ENCODE measurements at regions not wholly inside any gene's neighbourhood (a gene's known extent, or its start where the extent isn't known, plus 50 kb on each side); places are given as distances from the start of the nearest gene placed in this dataset.

DNA sequence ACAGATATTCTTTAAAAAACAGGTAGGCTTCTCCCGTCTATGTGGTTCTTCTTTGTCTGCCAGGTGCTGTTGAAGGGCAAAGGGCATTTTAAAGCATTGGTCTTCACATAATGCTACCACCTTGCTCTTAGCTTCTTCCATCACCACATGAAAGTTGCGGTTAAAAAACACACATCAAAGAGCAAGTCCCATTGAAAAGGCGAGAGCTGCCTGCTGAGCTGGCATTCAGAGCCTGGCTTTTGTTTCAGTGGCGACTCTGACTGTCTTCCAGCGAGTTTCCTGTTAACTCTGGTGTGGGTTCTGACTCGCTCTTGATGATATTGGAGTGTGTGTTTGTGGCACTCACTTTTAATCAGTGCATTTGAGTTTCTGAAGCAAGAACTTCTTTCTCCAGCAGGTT, 624.9 kb upstream of the FANCL start:
- whole genome bisulfite sequencing, 2 experiments (ENCODE audit: extremely low coverage in 1 of 2, insufficient coverage in 1 of 2, insufficient read length in 1 of 2, insufficient replicate concordance in 2 of 2, low coverage in 1 of 2, low lambda C conversion rate in 2 of 2, missing lambda C conversion rate in 1 of 2) = 4% methylated on average over 6 of the region's 6 CpGs; no CpG with 5 or more reads in 1 of the 2 experiments
- no peak overlapping the region for H2BK5ac ChIP-seq (ENCODE audit: low read depth, low read length)
- peaks cover 0 to 7% (median 0%) of the 10 kb centered on the region in 4 experiments; a peak in 2 of 7 replicates for H3K27me3 ChIP-seq (replicated peaks in 1 of 4; ENCODE audit: control insufficient read depth in 3 of 4, extremely low read depth in 1 of 4, insufficient read depth in 3 of 4, low read length in 3 of 4)
- POLR2A ChIA-PET (ENCODE audit: partially characterized antibody) = interaction anchor here (0.7 kb wide), 1 partner anchor 177 kb away, joined by 3 read pairs; no protein-coding TSS in a partner anchor
- no peak overlapping the region for H2BK20ac ChIP-seq (ENCODE audit: low read length)
- no peak overlapping the region for H2BK15ac ChIP-seq (ENCODE audit: low read length)
- no peak overlapping the region for H2BK120ac ChIP-seq (replicated peaks; ENCODE audit: low read depth, low read length)
- no peak overlapping the region for H3K4ac ChIP-seq (replicated peaks; ENCODE audit: insufficient read length, low read depth, low read length)
- H3K23me2 ChIP-seq (ENCODE audit: low read depth, low read length) = no peaks in the 10 kb centered on the region
- no peaks in the 10 kb centered on the region for H4K20me1 ChIP-seq (replicated peaks in 1 of 2; ENCODE audit: control insufficient read depth in 1 of 2, insufficient read depth in 2 of 2, low read length in 2 of 2)
- no peak overlapping the region for H2AFZ ChIP-seq (ENCODE audit: low read length)
- no peak overlapping the region for H2AK5ac ChIP-seq (ENCODE audit: low read depth, low read length)
- no peak overlapping the region for H2BK12ac ChIP-seq (ENCODE audit: low read depth, low read length)
- H3K14ac ChIP-seq (ENCODE audit: insufficient read length) = no peak overlapping the region
- H3K27ac ChIP-seq (ENCODE audit: low read depth, low read length) = no peak overlapping the region
- peak; percentile 52 to 66 for DNase-seq (ENCODE audit: low read depth in 1 of 2, low spot score in 2 of 2)
- no peaks in the 10 kb centered on the region for H3K9me3 ChIP-seq (ENCODE audit: insufficient read depth in 2 of 2, low read depth in 1 of 2, low read length in 1 of 2)
- H4K8ac ChIP-seq (ENCODE audit: extremely low read depth, insufficient read depth, low read length) = no peak overlapping the region
- H3K79me1 ChIP-seq (ENCODE audit: low read depth, low read length) = no peaks in the 10 kb centered on the region
- FAIRE-seq = peak; percentile 99
- peaks cover 2 to 13% (median 7%) of the 10 kb centered on the region in 4 experiments; a peak in 4 of 7 replicates for H3K4me1 ChIP-seq (replicated peaks in 1 of 4; ENCODE audit: control insufficient read depth in 3 of 4, insufficient read depth in 4 of 4, low read length in 3 of 4)
- H3K4me2 ChIP-seq (ENCODE audit: insufficient read depth in 1 of 2, low read depth in 2 of 2, low read length in 2 of 2) = peak overlapping the region; percentile 24 to 57; a peak in 2 of 4 replicates
- no peak overlapping the region for H4K5ac ChIP-seq (ENCODE audit: insufficient read length, low read depth, low read length)
- H3K9ac ChIP-seq (replicated peaks in 1 of 4; ENCODE audit: extremely low read depth in 1 of 4, low read depth in 3 of 4, low read length in 3 of 4) = no peak overlapping the region
- no peak overlapping the region for H3K23ac ChIP-seq (ENCODE audit: insufficient read length)
- H3K4me3 ChIP-seq (ENCODE audit: extremely low read depth in 1 of 4, insufficient read depth in 2 of 4, low read depth in 3 of 4, low read length in 4 of 4) = peak overlapping the region in 1 of 4 experiments; percentile 10; a peak in 1 of 8 replicates
- H3K79me2 ChIP-seq (ENCODE audit: control insufficient read depth in 1 of 2, insufficient read depth in 2 of 2, low read length in 2 of 2) = no peaks in the 10 kb centered on the region
- CTCF ChIA-PET (ENCODE audit: partially characterized antibody) = interaction anchor here (0.6 to 1.7 kb wide), 6 partner anchors 10 to 285 kb away, joined by 3 to 4 read pairs (median 3); no protein-coding TSS in a partner anchor
- H3K36me3 ChIP-seq (ENCODE audit: control insufficient read depth in 2 of 4, insufficient read depth in 4 of 4, low read length in 3 of 4) = no peaks in the 10 kb centered on the region
- H3K18ac ChIP-seq (ENCODE audit: extremely low read depth, low read length) = no peak overlapping the region
- H4K91ac ChIP-seq (replicated peaks; ENCODE audit: insufficient read length, low read length) = no peak overlapping the region
- H3K56ac ChIP-seq (replicated peaks; ENCODE audit: insufficient read length, low read depth, low read length) = no peak overlapping the region
- TF ChIP-seq MAFK (IDR thresholded peaks at IDR 0.05; ENCODE audit: low read depth, low read length) (peak; percentile 35; the same call in 1 of the 2 replicates), NANOG (IDR thresholded peaks at IDR 0.05; ENCODE audit: insufficient read depth, low read depth, low read length, poor library complexity, severe bottlenecking) (peak; percentile 91), BRCA1 (IDR thresholded peaks at IDR 0.05; ENCODE audit: low read depth, low read length) (no peak), SP4 (IDR thresholded peaks at IDR 0.05; ENCODE audit: low read length) (no peak), TEAD4 (IDR thresholded peaks at IDR 0.05; ENCODE audit: low read depth, low read length) (peak; percentile 76), POLR2AphosphoS5 (IDR thresholded peaks at IDR 0.05; ENCODE audit: low read depth, low read length) (no peak), TCF12 (IDR thresholded peaks at IDR 0.05; ENCODE audit: low read depth, low read length) (0 out of 2 replicates have a peak, but pooled peaks have one; percentile 48), CTCF (IDR thresholded peaks at IDR 0.05; ENCODE audit: control extremely low read depth in 1 of 3, insufficient read depth in 1 of 3, low read depth in 1 of 3, low read length in 3 of 3) (no peak)
